ENCODE measurements at regions not wholly inside any gene's neighbourhood (a gene's known extent, or its start where the extent isn't known, plus 50 kb on each side); places are given as distances from the start of the nearest gene placed in this dataset.

GRCh38 chr1:54488779-54489626 lies 59.0 kb upstream of the ACOT11 start:
- TF ChIP-seq CTCF (conservative IDR thresholded peaks at IDR 0.05 in 1 of 2, IDR thresholded peaks at IDR 0.05 in 1 of 2; ENCODE audit: extremely low read depth in 1 of 2, insufficient read depth in 1 of 2, low read depth in 1 of 2, low read length in 2 of 2): peak; percentile 44 to 90
- no peak for TF ChIP-seq EZH2 (IDR thresholded peaks at IDR 0.05; ENCODE audit: borderline replicate concordance, low read length)
